ENCODE measurements at regions not wholly inside any gene's neighbourhood (a gene's known extent, or its start where the extent isn't known, plus 50 kb on each side); places are given as distances from the start of the nearest gene placed in this dataset.

- H3K4me1 ChIP-seq (ENCODE audit: control insufficient read depth, insufficient read depth, low read length): no peaks in the 10 kb centered on the region
- POLR2A ChIA-PET: no interaction called here
- CTCF ChIA-PET: no interaction called here
- no peaks in the 10 kb centered on the region for H3K36me3 ChIP-seq (ENCODE audit: control insufficient read depth in 2 of 2, insufficient read depth in 1 of 2, low read length in 2 of 2)
- no peak overlapping the region for H3K27ac ChIP-seq (ENCODE audit: extremely low read depth, low read depth, low read length)
- H3K9me3 ChIP-seq (ENCODE audit: control insufficient read depth, insufficient read depth, low read depth, low read length): no peaks in the 10 kb centered on the region
- TF ChIP-seq ZSCAN23 (tag by site-specific recombination; IDR thresholded peaks at IDR 0.05): no peak
- H3K4me3 ChIP-seq (ENCODE audit: low read depth, low read length): no peak overlapping the region
Measured at GRCh38 chr2:7598402-7598801, 681.2 kb downstream of the RNF144A start.

- POLR2A ChIA-PET: no interaction called here
- Histone ChIP-seq H3K4me1 (ENCODE audit: control insufficient read depth, insufficient read depth, low read length) (no peaks in the 10 kb centered on the region), H3K4me3 (ENCODE audit: low read depth, low read length) (no peak overlapping the region), H3K36me3 (ENCODE audit: control insufficient read depth in 2 of 2, insufficient read depth in 1 of 2, low read length in 2 of 2) (no peaks in the 10 kb centered on the region), H3K27ac (ENCODE audit: extremely low read depth, low read depth, low read length) (no peak overlapping the region), H3K9me3 (ENCODE audit: control insufficient read depth, insufficient read depth, low read depth, low read length) (no peaks in the 10 kb centered on the region)
- CTCF ChIA-PET: interaction anchor here (0.5 kb wide), 1 partner anchor 1155 kb away, joined by 5 read pairs; no protein-coding TSS in a partner anchor
- TF ChIP-seq ZBTB44 (tag by site-specific recombination; IDR thresholded peaks at IDR 0.05) (no peak), ZNF768 (tag by site-specific recombination; IDR thresholded peaks at IDR 0.05) (no peak), KLF16 (tag by site-specific recombination; IDR thresholded peaks at IDR 0.05) (no peak), KLF7 (tag by site-specific recombination; IDR thresholded peaks at IDR 0.05; ENCODE audit: borderline replicate concordance) (no peak), HOXC10 (CRISPR knock-in tag; IDR thresholded peaks at IDR 0.05) (no peak)
Measured at GRCh38 chr2:7599462-7600258, 682.4 kb downstream of the RNF144A start.

GRCh38 chr2:7601990-7602389, 684.8 kb downstream of the RNF144A start:
- Histone ChIP-seq H3K36me3 (ENCODE audit: control insufficient read depth in 2 of 2, insufficient read depth in 1 of 2, low read length in 2 of 2) (no peaks in the 10 kb centered on the region), H3K4me3 (ENCODE audit: low read depth, low read length) (no peak overlapping the region), H3K4me1 (ENCODE audit: control insufficient read depth, insufficient read depth, low read length) (no peaks in the 10 kb centered on the region), H3K27ac (ENCODE audit: extremely low read depth, low read depth, low read length) (no peak overlapping the region), H3K9me3 (ENCODE audit: control insufficient read depth, insufficient read depth, low read depth, low read length) (no peaks in the 10 kb centered on the region)
- POLR2A ChIA-PET: no interaction called here
- CTCF ChIA-PET: no interaction called here
- TF ChIP-seq ZBTB20 (tag by site-specific recombination; IDR thresholded peaks at IDR 0.05) (no peak), AEBP2 (tag by site-specific recombination; IDR thresholded peaks at IDR 0.05; ENCODE audit: borderline replicate concordance) (no peak), GLIS2 (tag by site-specific recombination; IDR thresholded peaks at IDR 0.05) (no peak), TCF7L2 (IDR thresholded peaks at IDR 0.05; ENCODE audit: borderline replicate concordance, low read depth, low read length) (no peak), ZNF18 (tag by site-specific recombination; IDR thresholded peaks at IDR 0.05) (no peak), ZNF561 (tag by site-specific recombination; IDR thresholded peaks at IDR 0.05; ENCODE audit: borderline replicate concordance) (no peak)

- TF ChIP-seq ZNF660 (tag by site-specific recombination; IDR thresholded peaks at IDR 0.05) (no peak), ZNF26 (tag by site-specific recombination; IDR thresholded peaks at IDR 0.05) (no peak), ZNF23 (tag by site-specific recombination; IDR thresholded peaks at IDR 0.05; ENCODE audit: borderline replicate concordance) (no peak), ZNF623 (tag by site-specific recombination; IDR thresholded peaks at IDR 0.05) (no peak), SP7 (tag by site-specific recombination; IDR thresholded peaks at IDR 0.05) (no peak), TCF7L2 (IDR thresholded peaks at IDR 0.05; ENCODE audit: borderline replicate concordance, low read depth, low read length) (no peak), SETDB1 (IDR thresholded peaks at IDR 0.05; ENCODE audit: insufficient read length, low read length) (no peak), ZNF600 (tag by site-specific recombination; IDR thresholded peaks at IDR 0.05) (no peak), ZNF561 (tag by site-specific recombination; IDR thresholded peaks at IDR 0.05; ENCODE audit: borderline replicate concordance) (no peak), ZNF777 (tag by site-specific recombination; IDR thresholded peaks at IDR 0.05; ENCODE audit: borderline replicate concordance) (no peak), ZSCAN16 (tag by site-specific recombination; IDR thresholded peaks at IDR 0.05) (no peak)
- Histone ChIP-seq H3K27ac (ENCODE audit: extremely low read depth, low read depth, low read length) (no peak overlapping the region), H3K4me3 (ENCODE audit: low read depth, low read length) (no peak overlapping the region), H3K9me3 (ENCODE audit: control insufficient read depth, insufficient read depth, low read depth, low read length) (no peaks in the 10 kb centered on the region), H3K36me3 (ENCODE audit: control insufficient read depth in 2 of 2, insufficient read depth in 1 of 2, low read length in 2 of 2) (no peaks in the 10 kb centered on the region), H3K4me1 (ENCODE audit: control insufficient read depth, insufficient read depth, low read length) (no peaks in the 10 kb centered on the region)
- ChIA-PET POLR2A (no interaction called here), CTCF (no interaction called here)
Measured at GRCh38 chr2:7604456-7604855, 687.2 kb downstream of the RNF144A start.
